ENCODE measurements at regions not wholly inside any gene's neighbourhood (a gene's known extent, or its start where the extent isn't known, plus 50 kb on each side); places are given as distances from the start of the nearest gene placed in this dataset.

DNA sequence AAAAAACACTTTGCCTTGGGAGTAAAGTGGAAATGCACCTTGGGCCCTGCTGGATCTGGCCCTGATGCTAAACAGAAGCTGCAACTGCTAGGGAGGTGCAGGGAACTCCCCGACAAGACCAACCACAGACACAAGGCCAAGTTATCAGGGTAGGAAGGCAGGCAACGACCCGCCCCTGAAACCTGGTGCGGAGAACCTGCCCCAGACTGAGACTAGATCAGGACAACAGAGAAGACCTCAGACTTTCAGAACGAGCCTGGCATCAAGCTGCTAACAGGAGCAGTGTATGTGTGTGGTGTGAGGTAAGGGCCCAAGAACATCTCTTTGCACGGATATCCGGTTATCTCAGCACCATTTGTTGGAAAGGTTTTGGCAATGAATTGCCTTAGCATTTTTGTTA, 233.7 kb upstream of the RTL1 start:
- DNase-seq (ENCODE audit: low spot score) = no peak
- no peak for TF ChIP-seq CTCF (IDR thresholded peaks at IDR 0.05; ENCODE audit: extremely low read depth, missing control alignments)

DNA sequence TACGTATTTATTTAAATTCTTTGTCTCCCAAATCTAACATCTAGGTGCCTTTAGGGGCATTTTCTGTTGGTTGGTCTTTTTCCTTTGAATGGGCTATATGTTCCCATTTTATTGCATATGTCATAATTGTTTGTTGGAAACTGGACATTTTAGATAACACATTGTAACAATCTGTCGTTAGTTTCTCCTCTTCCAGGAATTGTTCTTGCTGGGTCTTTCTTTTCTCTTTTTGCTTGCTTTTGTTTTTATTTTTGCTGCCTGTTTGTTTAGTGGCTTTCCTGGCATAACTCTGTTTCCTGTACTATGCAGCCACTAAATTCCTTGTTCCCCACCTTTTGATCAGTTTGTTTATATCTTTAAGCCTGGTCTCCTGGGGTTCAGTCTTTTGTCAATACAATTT, 244.3 kb upstream of the RTL1 start:
- no peak for TF ChIP-seq CTCF (IDR thresholded peaks at IDR 0.05; ENCODE audit: extremely low read depth, missing control alignments)
- no peak for DNase-seq (ENCODE audit: low spot score)

DNA sequence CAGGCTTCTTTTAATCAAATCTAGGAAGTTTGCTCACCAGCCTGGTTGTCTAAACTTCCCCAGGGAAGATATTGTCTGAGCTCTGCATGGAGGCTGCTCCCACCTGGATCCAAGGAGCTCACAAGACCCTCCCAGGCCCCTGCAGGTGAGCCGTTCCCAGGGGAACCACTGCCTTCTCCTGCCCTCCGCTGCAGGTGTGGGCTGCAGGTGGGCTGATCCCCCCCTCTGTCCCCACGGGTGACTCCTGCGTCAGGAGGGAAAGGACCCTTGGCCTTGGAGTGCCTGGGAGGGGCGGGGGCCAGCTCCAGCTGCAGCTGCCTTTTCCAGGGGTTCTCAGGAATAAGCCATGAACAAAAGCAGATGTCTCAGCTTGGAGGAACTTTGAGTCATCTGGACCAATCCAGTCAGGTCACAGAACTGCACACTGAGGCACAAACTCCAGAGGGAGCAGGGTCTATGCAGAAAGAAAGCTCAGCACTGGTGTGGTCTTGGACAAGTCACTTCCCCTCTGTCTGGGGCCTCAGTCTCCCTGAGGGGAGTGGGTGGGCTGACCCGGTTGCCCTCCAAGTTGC, 246.6 kb upstream of the RTL1 start:
- DNase-seq (ENCODE audit: low spot score) = no peak
- no peak for TF ChIP-seq CTCF (IDR thresholded peaks at IDR 0.05; ENCODE audit: extremely low read depth, missing control alignments)

- no peak for TF ChIP-seq CTCF (IDR thresholded peaks at IDR 0.05; ENCODE audit: extremely low read depth, missing control alignments)
- DNase-seq (ENCODE audit: low spot score) = no peak
These were observed 247.9 kb upstream of the RTL1 start for GRCh38 chr14:101151226-101151926.

DNA sequence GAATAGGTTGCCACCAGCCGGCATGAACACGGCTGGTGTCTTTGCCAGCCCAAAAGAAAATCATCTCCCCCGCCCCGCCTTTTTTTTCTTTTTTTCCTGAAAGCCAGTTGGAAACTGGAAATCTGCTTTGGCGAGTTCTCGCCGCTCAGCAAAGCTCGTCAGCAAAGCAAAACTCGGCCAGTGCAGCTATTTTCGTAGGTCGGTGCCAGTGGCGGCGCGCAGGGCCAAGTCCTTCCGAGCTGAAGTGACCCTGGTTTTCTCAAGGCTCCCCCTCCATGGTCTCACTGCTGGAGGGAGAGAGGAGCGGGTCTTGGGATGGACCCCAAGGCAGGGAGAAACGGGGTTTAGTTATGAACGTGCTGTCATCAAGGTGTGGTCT, 248.4 kb upstream of the RTL1 start:
- TF ChIP-seq CTCF (IDR thresholded peaks at IDR 0.05; ENCODE audit: extremely low read depth, missing control alignments) = no peak
- DNase-seq (ENCODE audit: low spot score) = no peak

DNA sequence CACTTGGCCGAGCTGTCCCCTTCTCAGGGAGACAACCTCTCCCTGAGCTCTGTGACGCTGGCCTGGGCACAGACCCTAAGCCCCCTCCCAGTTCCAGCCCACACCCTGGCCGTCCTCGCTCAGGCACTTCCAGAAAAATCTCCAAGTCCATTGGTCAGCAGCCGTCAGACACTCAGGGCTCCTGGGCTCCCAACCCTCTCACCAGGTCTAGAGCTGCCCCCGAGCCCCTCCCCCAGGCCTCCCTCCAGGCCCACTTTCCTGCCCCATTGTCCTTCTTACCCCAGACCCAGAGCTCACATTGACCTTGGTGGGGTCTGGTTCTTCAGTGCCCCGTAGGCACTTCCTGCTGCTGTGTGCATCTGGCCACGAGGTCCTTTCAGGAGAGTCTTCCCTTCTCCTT, 249.3 kb upstream of the RTL1 start:
- TF ChIP-seq CTCF (IDR thresholded peaks at IDR 0.05; ENCODE audit: extremely low read depth, missing control alignments) = no peak
- DNase-seq (ENCODE audit: low spot score) = no peak

DNA sequence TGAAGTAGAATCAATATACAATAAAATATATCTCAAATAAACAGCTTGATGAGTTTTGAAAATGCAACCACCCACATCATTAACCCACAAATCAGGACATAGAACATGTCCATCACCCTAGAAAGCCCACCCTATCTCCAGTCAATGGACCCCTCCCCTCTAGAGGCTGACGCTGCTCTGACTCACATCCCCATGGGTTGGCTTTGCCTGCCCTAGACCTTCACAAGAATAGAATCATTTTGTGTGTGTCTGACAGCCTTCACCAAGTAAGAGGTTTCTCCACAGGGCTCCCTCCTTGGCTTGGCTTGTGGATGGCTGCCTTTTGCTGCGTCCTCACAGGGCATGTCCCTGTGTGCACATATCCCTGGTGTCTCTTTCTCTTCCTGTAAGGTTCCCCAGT, 250.2 kb upstream of the RTL1 start:
- DNase-seq (ENCODE audit: low spot score) = no peak
- no peak for TF ChIP-seq CTCF (IDR thresholded peaks at IDR 0.05; ENCODE audit: extremely low read depth, missing control alignments)

All from GM20000 (cell line).